Adrenal gland (tissue), 5 donors: ENCODE measurements at regions not wholly inside any gene's neighbourhood (a gene's known extent, or its start where the extent isn't known, plus 50 kb on each side); places are given as distances from the start of the nearest gene placed in this dataset.
"Not testable (repeated sequence)": the region's sequence is repeated elsewhere in the genome, so short reads cannot be mapped to it uniquely, and the experiment has no call there.

Experiments used
- CTCF ChIP-seq, 6 experiments: fragments of 450-650 bp in 4 of 6; fragments of 200-600 bp in 2 of 6; sonication (generic) in 1 of 6; IDR thresholded peaks; 1 replicate in 5 of 6; 2 replicates in 1 of 6; pipeline versions ENCODE4 v1.5.1 to v1.8.0; 2016 to 2021; ENCODE audit warnings: antibody characterized with exemption in 6 of 6, mild to moderate bottlenecking in 2 of 6, moderate library complexity in 1 of 6
- POLR2A ChIP-seq, 2 donors: fragments of 450-650 bp; IDR thresholded peaks; one replicate each; pipeline ENCODE4 v1.6.1; 2017; ENCODE audit warnings: antibody characterized with exemption in 2 of 2, mild to moderate bottlenecking in 2 of 2, moderate library complexity in 1 of 2
- donor health status: DM: no; HTN: no; CAD: no.

DNA sequence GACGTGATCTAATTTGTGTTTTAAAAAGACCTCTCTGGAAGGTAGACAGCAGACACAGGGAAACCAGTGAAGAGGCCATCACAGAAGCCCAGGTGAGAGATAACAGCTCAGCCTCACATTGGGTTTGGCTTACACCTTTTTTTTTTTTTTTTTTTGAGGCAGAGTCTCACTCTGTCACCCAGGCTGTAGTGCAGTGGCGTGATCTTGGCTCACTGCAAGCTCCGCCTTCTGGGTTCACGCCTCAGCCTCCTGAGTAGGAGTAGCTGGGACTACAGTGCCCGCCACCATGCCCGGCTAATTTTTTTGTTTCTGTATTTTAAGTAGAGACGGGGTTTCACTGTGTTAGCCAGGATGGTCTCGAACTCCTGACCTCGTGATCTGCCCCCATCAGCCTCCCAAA lies 412.3 kb downstream of the KCNRG start:
- TF ChIP-seq CTCF, POLR2A (IDR thresholded peaks at IDR 0.05): not testable (repeated sequence)
